ENCODE measurements at regions not wholly inside any gene's neighbourhood (a gene's known extent, or its start where the extent isn't known, plus 50 kb on each side); places are given as distances from the start of the nearest gene placed in this dataset.

DNA sequence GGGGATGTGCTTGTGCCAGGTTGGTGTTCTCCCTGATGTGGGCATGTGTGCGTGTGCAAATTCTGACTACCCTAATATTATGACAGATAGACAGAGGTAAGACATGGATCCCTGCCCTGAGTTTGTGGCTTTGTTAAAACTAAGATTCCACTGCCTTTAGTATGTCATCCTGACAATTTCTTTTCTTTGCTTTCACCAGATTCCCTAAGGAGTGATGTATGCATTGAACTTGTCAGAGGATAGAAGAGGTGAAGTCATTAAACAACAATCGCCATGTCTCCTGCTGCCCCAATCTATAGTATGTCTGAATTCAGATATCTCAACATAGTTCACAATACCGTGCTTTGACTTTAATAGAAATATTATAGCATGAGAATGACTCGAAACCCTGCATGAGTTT, 137.1 kb upstream of the ELAC2 start:
- TF ChIP-seq, protein P1, sequence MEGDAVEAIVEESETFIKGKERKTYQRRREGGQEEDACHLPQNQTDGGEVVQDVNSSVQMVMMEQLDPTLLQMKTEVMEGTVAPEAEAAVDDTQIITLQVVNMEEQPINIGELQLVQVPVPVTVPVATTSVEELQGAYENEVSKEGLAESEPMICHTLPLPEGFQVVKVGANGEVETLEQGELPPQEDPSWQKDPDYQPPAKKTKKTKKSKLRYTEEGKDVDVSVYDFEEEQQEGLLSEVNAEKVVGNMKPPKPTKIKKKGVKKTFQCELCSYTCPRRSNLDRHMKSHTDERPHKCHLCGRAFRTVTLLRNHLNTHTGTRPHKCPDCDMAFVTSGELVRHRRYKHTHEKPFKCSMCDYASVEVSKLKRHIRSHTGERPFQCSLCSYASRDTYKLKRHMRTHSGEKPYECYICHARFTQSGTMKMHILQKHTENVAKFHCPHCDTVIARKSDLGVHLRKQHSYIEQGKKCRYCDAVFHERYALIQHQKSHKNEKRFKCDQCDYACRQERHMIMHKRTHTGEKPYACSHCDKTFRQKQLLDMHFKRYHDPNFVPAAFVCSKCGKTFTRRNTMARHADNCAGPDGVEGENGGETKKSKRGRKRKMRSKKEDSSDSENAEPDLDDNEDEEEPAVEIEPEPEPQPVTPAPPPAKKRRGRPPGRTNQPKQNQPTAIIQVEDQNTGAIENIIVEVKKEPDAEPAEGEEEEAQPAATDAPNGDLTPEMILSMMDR (tag by site-specific recombination; IDR thresholded peaks at IDR 0.05): no peak
- TF ChIP-seq ZNF76 (tag by site-specific recombination; IDR thresholded peaks at IDR 0.05; ENCODE audit: borderline replicate concordance, low read depth) (no peak), ZNF530 (tag by site-specific recombination; IDR thresholded peaks at IDR 0.05; ENCODE audit: low read depth) (no peak), PRDM1 (tag by site-specific recombination; IDR thresholded peaks at IDR 0.05) (no peak), ZNF202 (tag by site-specific recombination; IDR thresholded peaks at IDR 0.05; ENCODE audit: borderline replicate concordance) (no peak)
- TF ChIP-seq, protein P2, sequence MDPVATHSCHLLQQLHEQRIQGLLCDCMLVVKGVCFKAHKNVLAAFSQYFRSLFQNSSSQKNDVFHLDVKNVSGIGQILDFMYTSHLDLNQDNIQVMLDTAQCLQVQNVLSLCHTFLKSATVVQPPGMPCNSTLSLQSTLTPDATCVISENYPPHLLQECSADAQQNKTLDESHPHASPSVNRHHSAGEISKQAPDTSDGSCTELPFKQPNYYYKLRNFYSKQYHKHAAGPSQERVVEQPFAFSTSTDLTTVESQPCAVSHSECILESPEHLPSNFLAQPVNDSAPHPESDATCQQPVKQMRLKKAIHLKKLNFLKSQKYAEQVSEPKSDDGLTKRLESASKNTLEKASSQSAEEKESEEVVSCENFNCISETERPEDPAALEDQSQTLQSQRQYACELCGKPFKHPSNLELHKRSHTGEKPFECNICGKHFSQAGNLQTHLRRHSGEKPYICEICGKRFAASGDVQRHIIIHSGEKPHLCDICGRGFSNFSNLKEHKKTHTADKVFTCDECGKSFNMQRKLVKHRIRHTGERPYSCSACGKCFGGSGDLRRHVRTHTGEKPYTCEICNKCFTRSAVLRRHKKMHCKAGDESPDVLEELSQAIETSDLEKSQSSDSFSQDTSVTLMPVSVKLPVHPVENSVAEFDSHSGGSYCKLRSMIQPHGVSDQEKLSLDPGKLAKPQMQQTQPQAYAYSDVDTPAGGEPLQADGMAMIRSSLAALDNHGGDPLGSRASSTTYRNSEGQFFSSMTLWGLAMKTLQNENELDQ (tag by site-specific recombination; IDR thresholded peaks at IDR 0.05; ENCODE audit: low read depth): no peak
